Neural crest cell (in vitro differentiated cells): ENCODE measurements at regions not wholly inside any gene's neighbourhood (a gene's known extent, or its start where the extent isn't known, plus 50 kb on each side); places are given as distances from the start of the nearest gene placed in this dataset.
"Not testable (repeated sequence)": the region's sequence is repeated elsewhere in the genome, so short reads cannot be mapped to it uniquely, and the experiment has no call there.

Experiments
- DNase-seq: peaks from one replicate; pipeline ENCODE4 v3.0.0; 2021; ENCODE audit warnings: low read depth, mixed read lengths, low spot score
- H3K27ac Mint-ChIP-seq: one replicate; pipeline ENCODE4 v1.8.0; 2021; ENCODE audit warnings: mild to moderate bottlenecking, mixed read lengths; ENCODE audit not compliant: unreplicated experiment
- H3K27me3 Mint-ChIP-seq: 2 replicates; pipeline ENCODE4 v1.8.0; 2021; ENCODE audit warnings: low read depth, mild to moderate bottlenecking, mixed read lengths
- H3K36me3 Mint-ChIP-seq: 2 replicates; pipeline ENCODE4 v1.8.0; 2021; ENCODE audit warnings: low read depth, mild to moderate bottlenecking, mixed read lengths
- H3K4me1 Mint-ChIP-seq: 2 replicates; pipeline ENCODE4 v1.8.0; 2021; ENCODE audit warnings: mixed read lengths
- H3K4me3 Mint-ChIP-seq: one replicate; pipeline ENCODE4 v1.8.0; 2021; ENCODE audit warnings: mild to moderate bottlenecking, mixed read lengths
- H3K9me3 Mint-ChIP-seq: 2 replicates; pipeline ENCODE4 v1.8.0; 2021; ENCODE audit warnings: mixed read lengths
- CTCF ChIP-seq: fragments of 200-600 bp; sonication (generic); conservative IDR thresholded peaks from 2 replicates; pipeline ENCODE4 v1.5.0; 2021; ENCODE audit warnings: antibody characterized with exemption, mild to moderate bottlenecking

- Mint-ChIP-seq H3K4me3 (no peak overlapping the region), H3K27me3 (no peaks in the 10 kb centered on the region), H3K36me3 (no peaks in the 10 kb centered on the region), H3K4me1 (no peaks in the 10 kb centered on the region), H3K27ac (no peak overlapping the region), H3K9me3 (peaks cover 2% of the 10 kb centered on the region)
- TF ChIP-seq CTCF = no peak
- no peak for DNase-seq
Observed at GRCh38 chr12:30169839-30170591, 386.3 kb upstream of the TMTC1 start.

- Mint-ChIP-seq H3K4me1 (no peaks in the 10 kb centered on the region), H3K27ac (no peak overlapping the region), H3K36me3 (no peaks in the 10 kb centered on the region), H3K4me3 (no peak overlapping the region), H3K27me3 (no peaks in the 10 kb centered on the region), H3K9me3 (peaks cover under 1% of the 10 kb centered on the region)
- no peak for TF ChIP-seq CTCF
- DNase-seq = no peak
Observed at GRCh38 chr12:30166006-30166795, 382.5 kb upstream of the TMTC1 start.

- Mint-ChIP-seq H3K4me1 (no peaks in the 10 kb centered on the region), H3K4me3 (no peak overlapping the region), H3K27me3 (no peaks in the 10 kb centered on the region), H3K9me3 (no peaks in the 10 kb centered on the region), H3K27ac (no peak overlapping the region), H3K36me3 (no peaks in the 10 kb centered on the region)
- no peak for DNase-seq
- no peak for TF ChIP-seq CTCF
Observed at GRCh38 chr12:30164382-30165318, 380.9 kb upstream of the TMTC1 start.

GRCh38 chr12:30156833-30157232, 373.1 kb upstream of the TMTC1 start:
- H3K4me1 Mint-ChIP-seq, DNase-seq, H3K4me3 Mint-ChIP-seq, H3K27ac Mint-ChIP-seq, H3K27me3 Mint-ChIP-seq, H3K36me3 Mint-ChIP-seq, H3K9me3 Mint-ChIP-seq: not testable (repeated sequence)

GRCh38 chr12:30155001-30155730, 371.4 kb upstream of the TMTC1 start:
- Mint-ChIP-seq H3K4me3 (no peak overlapping the region), H3K9me3 (peaks cover 4% of the 10 kb centered on the region), H3K27me3 (no peaks in the 10 kb centered on the region), H3K4me1 (no peaks in the 10 kb centered on the region), H3K36me3 (peaks cover 4% of the 10 kb centered on the region), H3K27ac (no peak overlapping the region)
- no peak for DNase-seq
- no peak for TF ChIP-seq CTCF
